Activated B cell treated with CpG ODN at 0.5 μM for 24 hours (primary cell): ENCODE measurements at regions not wholly inside any gene's neighbourhood (a gene's known extent, or its start where the extent isn't known, plus 50 kb on each side); places are given as distances from the start of the nearest gene placed in this dataset.

Experiments used
- ATAC-seq: fragments of 200-7000 bp; cut with Tn5 transposase; one replicate; pipeline ENCODE4 v1.10.0; 2021; ENCODE audit warnings: low read depth, mild to moderate bottlenecking, moderate library complexity
- CTCF ChIA-PET: fragments of 350-600 bp; sonication (Branson Sonifier 250); formaldehyde crosslinking; loops from one replicate; lab custom pipeline; 2021; ENCODE audit warnings: antibody characterized with exemption; lab: Charles Lee
- POLR2A ChIA-PET: fragments of 350-600 bp; sonication (Branson Sonifier 250); formaldehyde crosslinking; loops from one replicate; lab custom pipeline; 2021; ENCODE audit warnings: antibody characterized with exemption; lab: Charles Lee
- DNase-seq: peaks from one replicate; pipeline ENCODE4 v3.0.0; 2022
- H3K27ac Mint-ChIP-seq: one replicate; pipeline ENCODE4 v1.8.0; 2020; ENCODE audit warnings: mixed read lengths
- H3K27me3 Mint-ChIP-seq: one replicate; pipeline ENCODE4 v1.8.0; 2021; ENCODE audit warnings: mixed read lengths
- H3K36me3 Mint-ChIP-seq: one replicate; pipeline ENCODE4 v1.8.0; 2021; ENCODE audit warnings: low read depth, mixed read lengths
- H3K4me1 Mint-ChIP-seq: one replicate; pipeline ENCODE4 v1.8.0; 2021; ENCODE audit warnings: mixed read lengths
- H3K4me3 Mint-ChIP-seq: one replicate; pipeline ENCODE4 v1.8.0; 2020; ENCODE audit warnings: mild to moderate bottlenecking, mixed read lengths
- H3K9me3 Mint-ChIP-seq: one replicate; pipeline ENCODE4 v1.8.0; 2020; ENCODE audit warnings: mixed read lengths
- intact Hi-C: fragments of 100-400 bp; cut with micrococcal nuclease; formaldehyde crosslinking; loops from one replicate; pipeline ENCODE4 v1.15.1; 2024
- TF ChIP-seq, protein P1 (sequence below): fragments of 200-600 bp; IDR thresholded peaks from one replicate; pipeline ENCODE4 v1.8.0; 2022; ENCODE audit warnings: antibody characterized with exemption, mild to moderate bottlenecking

DNA sequence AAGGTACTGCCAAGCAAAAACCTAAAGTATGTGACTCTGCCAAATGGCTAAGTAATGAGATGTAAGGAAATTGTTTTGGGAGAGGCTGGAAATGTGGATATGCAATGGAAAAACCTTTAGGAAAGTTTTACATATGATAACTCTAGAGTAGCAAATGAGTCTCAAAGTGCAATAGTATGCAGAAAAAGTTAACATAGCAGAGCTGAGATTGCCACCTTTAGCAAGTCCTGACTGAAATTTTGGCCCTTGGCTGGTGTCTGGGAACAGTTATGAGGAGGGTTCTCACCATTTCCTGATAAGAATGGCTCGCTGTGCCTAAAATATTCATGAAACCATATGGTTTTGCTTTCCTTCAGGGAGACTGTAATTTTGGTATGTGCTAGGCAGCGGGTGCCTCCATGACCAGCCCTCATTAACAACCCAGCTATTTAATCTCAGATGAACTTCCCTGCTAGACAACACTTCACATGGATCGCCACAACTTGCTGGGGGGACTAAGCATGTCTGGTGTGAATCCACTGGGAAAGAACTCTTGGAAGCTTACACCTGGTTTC is 72.3 kb upstream of the ERBB4 start:
- no peaks in the 10 kb centered on the region for H3K4me1 Mint-ChIP-seq

DNA sequence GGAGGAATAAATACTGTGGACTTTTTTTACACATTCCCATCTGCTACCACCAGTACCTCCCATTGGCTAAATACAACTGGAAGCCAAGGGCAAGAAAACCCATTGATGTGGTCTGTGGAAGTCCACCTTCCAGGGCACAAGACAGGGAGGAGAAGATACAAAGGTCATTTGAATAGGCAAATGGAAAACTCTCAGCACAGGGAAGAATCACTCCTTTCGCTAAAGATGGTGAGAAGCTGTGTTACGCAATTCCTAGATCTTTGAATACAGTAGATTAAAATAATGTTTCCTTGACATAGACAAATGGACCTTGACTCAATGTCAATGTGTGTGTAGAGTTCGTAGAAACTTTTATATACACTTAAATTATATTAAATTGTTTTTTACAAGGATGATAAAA is 70.9 kb upstream of the ERBB4 start:
- ChIA-PET CTCF (no interaction called here), POLR2A (no interaction called here)
- no peak for DNase-seq
- TF ChIP-seq, protein P1, sequence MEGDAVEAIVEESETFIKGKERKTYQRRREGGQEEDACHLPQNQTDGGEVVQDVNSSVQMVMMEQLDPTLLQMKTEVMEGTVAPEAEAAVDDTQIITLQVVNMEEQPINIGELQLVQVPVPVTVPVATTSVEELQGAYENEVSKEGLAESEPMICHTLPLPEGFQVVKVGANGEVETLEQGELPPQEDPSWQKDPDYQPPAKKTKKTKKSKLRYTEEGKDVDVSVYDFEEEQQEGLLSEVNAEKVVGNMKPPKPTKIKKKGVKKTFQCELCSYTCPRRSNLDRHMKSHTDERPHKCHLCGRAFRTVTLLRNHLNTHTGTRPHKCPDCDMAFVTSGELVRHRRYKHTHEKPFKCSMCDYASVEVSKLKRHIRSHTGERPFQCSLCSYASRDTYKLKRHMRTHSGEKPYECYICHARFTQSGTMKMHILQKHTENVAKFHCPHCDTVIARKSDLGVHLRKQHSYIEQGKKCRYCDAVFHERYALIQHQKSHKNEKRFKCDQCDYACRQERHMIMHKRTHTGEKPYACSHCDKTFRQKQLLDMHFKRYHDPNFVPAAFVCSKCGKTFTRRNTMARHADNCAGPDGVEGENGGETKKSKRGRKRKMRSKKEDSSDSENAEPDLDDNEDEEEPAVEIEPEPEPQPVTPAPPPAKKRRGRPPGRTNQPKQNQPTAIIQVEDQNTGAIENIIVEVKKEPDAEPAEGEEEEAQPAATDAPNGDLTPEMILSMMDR, result no peak
- no peaks in the 10 kb centered on the region for H3K27me3 Mint-ChIP-seq
- H3K9me3 Mint-ChIP-seq, result no peaks in the 10 kb centered on the region
- H3K36me3 Mint-ChIP-seq, result no peaks in the 10 kb centered on the region
- no peak overlapping the region for H3K27ac Mint-ChIP-seq
- intact Hi-C loops, result no loop called here
- H3K4me3 Mint-ChIP-seq, result no peak overlapping the region
- no peak for ATAC-seq
- no peaks in the 10 kb centered on the region for H3K4me1 Mint-ChIP-seq

More for the DNA sequence above, 72.3 kb upstream of the ERBB4 start:
- no peaks in the 10 kb centered on the region for H3K36me3 Mint-ChIP-seq
- intact Hi-C loops, result no loop called here
- TF ChIP-seq, protein P1, result no peak
- no peaks in the 10 kb centered on the region for H3K9me3 Mint-ChIP-seq
- DNase-seq, result no peak
- CTCF ChIA-PET, result no interaction called here
- ATAC-seq, result no peak
- no peaks in the 10 kb centered on the region for H3K27me3 Mint-ChIP-seq
- POLR2A ChIA-PET, result no interaction called here
- H3K4me3 Mint-ChIP-seq, result no peak overlapping the region
- H3K27ac Mint-ChIP-seq, result no peak overlapping the region

DNA sequence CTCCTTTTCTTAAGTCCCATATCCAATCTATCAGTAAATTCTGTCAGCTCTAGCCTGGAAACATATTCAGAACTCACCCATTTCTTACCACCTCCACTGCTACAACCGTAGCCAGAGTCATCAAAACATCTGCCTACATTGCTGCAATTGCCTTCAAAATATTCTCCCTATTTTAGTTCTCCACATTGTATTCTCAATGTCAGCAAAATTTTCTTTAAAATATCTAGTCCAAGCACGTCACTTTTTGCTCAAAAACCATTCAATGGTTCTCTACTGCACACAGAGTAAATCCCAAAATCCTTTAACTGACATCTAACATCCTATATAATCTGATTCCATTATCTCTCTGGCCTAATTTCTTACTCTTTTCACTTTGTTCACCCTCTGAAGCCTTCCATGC is 68.5 kb upstream of the ERBB4 start:
- Mint-ChIP-seq H3K4me1 (no peaks in the 10 kb centered on the region), H3K9me3 (no peaks in the 10 kb centered on the region), H3K36me3 (no peaks in the 10 kb centered on the region), H3K4me3 (no peak overlapping the region), H3K27me3 (no peaks in the 10 kb centered on the region), H3K27ac (no peak overlapping the region)
- POLR2A ChIA-PET, result no interaction called here
- intact Hi-C loops, result no loop called here
- no peak for ATAC-seq
- CTCF ChIA-PET, result no interaction called here
- no peak for DNase-seq
- TF ChIP-seq, protein P1, result no peak

DNA sequence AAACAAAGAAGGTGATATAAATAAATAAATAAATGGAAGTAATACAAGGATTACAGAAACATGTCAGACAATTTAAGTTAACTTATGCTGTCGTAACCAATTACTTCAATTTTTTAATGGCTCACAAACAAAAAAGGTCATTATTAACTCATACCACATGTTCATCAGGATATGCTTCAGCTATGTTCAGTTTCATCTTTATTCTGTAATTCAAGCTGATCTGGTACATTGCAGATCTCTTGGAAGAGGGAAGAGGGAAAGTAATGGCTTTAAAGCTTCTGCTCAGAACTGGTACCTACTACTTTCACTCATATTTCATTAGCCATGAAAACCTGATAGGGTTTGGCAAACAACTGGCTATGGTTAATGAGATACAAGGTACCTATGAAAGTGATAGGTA is 67.6 kb upstream of the ERBB4 start:
- no peaks in the 10 kb centered on the region for H3K36me3 Mint-ChIP-seq
- no peak for ATAC-seq
- TF ChIP-seq, protein P1, result no peak
- POLR2A ChIA-PET, result no interaction called here
- H3K9me3 Mint-ChIP-seq, result no peaks in the 10 kb centered on the region
- no peak overlapping the region for H3K4me3 Mint-ChIP-seq
- CTCF ChIA-PET, result no interaction called here
- no peak overlapping the region for H3K27ac Mint-ChIP-seq
- intact Hi-C loops, result no loop called here
- no peak for DNase-seq
- no peaks in the 10 kb centered on the region for H3K4me1 Mint-ChIP-seq
- no peaks in the 10 kb centered on the region for H3K27me3 Mint-ChIP-seq

DNA sequence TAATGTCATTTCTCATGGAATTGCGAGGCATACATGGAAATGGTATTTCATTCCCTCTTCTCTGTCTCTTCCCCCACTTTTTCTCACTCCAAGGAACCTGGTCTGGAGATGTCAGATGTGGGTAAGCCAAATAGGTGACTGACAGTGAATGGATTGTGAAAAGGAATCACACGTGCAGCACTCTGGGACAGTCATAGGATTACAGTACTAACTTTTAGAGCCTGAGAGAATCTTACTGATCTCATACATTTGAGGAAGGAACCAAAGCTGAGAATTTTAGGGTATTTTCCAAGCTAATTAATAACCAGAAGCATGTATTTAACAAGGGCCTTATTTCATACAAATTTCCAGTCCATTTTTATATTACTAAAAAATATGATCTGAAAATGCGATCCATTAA is 58.1 kb upstream of the ERBB4 start:
- POLR2A ChIA-PET, result no interaction called here
- Mint-ChIP-seq H3K36me3 (no peaks in the 10 kb centered on the region), H3K27ac (no peak overlapping the region), H3K27me3 (no peaks in the 10 kb centered on the region), H3K4me3 (no peak overlapping the region), H3K9me3 (no peaks in the 10 kb centered on the region), H3K4me1 (no peaks in the 10 kb centered on the region)
- DNase-seq, result no peak
- intact Hi-C loops, result no loop called here
- no peak for ATAC-seq
- TF ChIP-seq, protein P1, result no peak
- CTCF ChIA-PET, result interaction anchor here (0.6 kb wide), 1 partner anchor 123 kb away, joined by 3 read pairs; no protein-coding TSS in a partner anchor
